GM19351 (cell line): ENCODE measurements at regions not wholly inside any gene's neighbourhood (a gene's known extent, or its start where the extent isn't known, plus 50 kb on each side); places are given as distances from the start of the nearest gene placed in this dataset.

Experiments used
- ATAC-seq: cut with Tn5 transposase; IDR thresholded peaks from one replicate; pipeline ENCODE4 v1.9.1; 2021; ENCODE audit warnings: mild to moderate bottlenecking, moderate library complexity; ENCODE audit not compliant: unreplicated experiment

- ATAC-seq, result no peak
Measured at GRCh38 chr14:97878206-97878605, 1081.0 kb downstream of the VRK1 start.

- ATAC-seq, result no peak
Measured at GRCh38 chr14:97878727-97879126, 1081.5 kb downstream of the VRK1 start.

GRCh38 chr14:97887690-97888089 is 1090.5 kb downstream of the VRK1 start:
- no peak for ATAC-seq

GRCh38 chr14:97888331-97888730 is 1091.1 kb downstream of the VRK1 start:
- no peak for ATAC-seq

GRCh38 chr14:97891515-97891914 is 1094.3 kb downstream of the VRK1 start:
- no peak for ATAC-seq

GRCh38 chr14:97894552-97894951 is 1097.4 kb downstream of the VRK1 start:
- ATAC-seq, result no peak

- ATAC-seq, result no peak
Measured at GRCh38 chr14:97900196-97900854, 1103.1 kb downstream of the VRK1 start.

GRCh38 chr14:97902630-97903029 is 1105.4 kb downstream of the VRK1 start:
- ATAC-seq, result no peak

- no peak for ATAC-seq
Measured at GRCh38 chr14:97903821-97904220, 1106.6 kb downstream of the VRK1 start.

- no peak for ATAC-seq
Measured at GRCh38 chr14:97912217-97912616, 1115.0 kb downstream of the VRK1 start.

GRCh38 chr14:97916100-97916499 is 1118.9 kb downstream of the VRK1 start:
- no peak for ATAC-seq

GRCh38 chr14:97916669-97917568 is 1119.7 kb downstream of the VRK1 start:
- no peak for ATAC-seq

- no peak for ATAC-seq
Measured at GRCh38 chr14:97920201-97920600, 1123.0 kb downstream of the VRK1 start.

- no peak for ATAC-seq
Measured at GRCh38 chr14:97921296-97921695, 1124.1 kb downstream of the VRK1 start.

- ATAC-seq, result no peak
Measured at GRCh38 chr14:97924922-97925613, 1127.9 kb downstream of the VRK1 start.

- ATAC-seq, result no peak
Measured at GRCh38 chr14:97930166-97930565, 1133.0 kb downstream of the VRK1 start.

- ATAC-seq, result no peak
Measured at GRCh38 chr14:97931273-97931672, 1134.1 kb downstream of the VRK1 start.

- ATAC-seq, result no peak
Measured at GRCh38 chr14:97942921-97943320, 1145.7 kb downstream of the VRK1 start.

GRCh38 chr14:97943619-97944018 is 1146.4 kb downstream of the VRK1 start:
- ATAC-seq, result no peak

GRCh38 chr14:97944380-97944779 is 1147.2 kb downstream of the VRK1 start:
- no peak for ATAC-seq

- ATAC-seq, result no peak
Measured at GRCh38 chr14:97945631-97946030, 1148.4 kb downstream of the VRK1 start.

- no peak for ATAC-seq
Measured at GRCh38 chr14:97946240-97946639, 1149.1 kb downstream of the VRK1 start.
